GM06990 (cell line): ENCODE measurements at regions not wholly inside any gene's neighbourhood (a gene's known extent, or its start where the extent isn't known, plus 50 kb on each side); places are given as distances from the start of the nearest gene placed in this dataset.

Experiments
- DNase-seq: peaks from one replicate; pipeline ENCODE4 v3.0.0-alpha.2; 2011; ENCODE audit not compliant: insufficient read length; ENCODE audit errors: extremely low read depth
- H3K27me3 ChIP-seq: replicated peaks from 2 replicates; pipeline ENCODE4 v1.6.0; 2011; ENCODE audit warnings: low read length; ENCODE audit not compliant: control insufficient read depth, insufficient read depth
- H3K36me3 ChIP-seq: 2 replicates; pipeline ENCODE4 v1.5.1; 2011; ENCODE audit warnings: low read length; ENCODE audit not compliant: control insufficient read depth, insufficient read depth
- H3K4me3 ChIP-seq: replicated peaks from 2 replicates; pipeline ENCODE4 v1.5.1; 2011; ENCODE audit warnings: low read depth, mild to moderate bottlenecking, control low read depth, low read length
- CTCF ChIP-seq: IDR thresholded peaks from 2 replicates; pipeline ENCODE4 v1.5.1; 2011; ENCODE audit warnings: low read length, control low read depth, mild to moderate bottlenecking, inconsistent platforms; ENCODE audit not compliant: insufficient read depth, poor library complexity, severe bottlenecking

- no peak overlapping the region for H3K4me3 ChIP-seq
- H3K27me3 ChIP-seq, result no peaks in the 10 kb centered on the region; the same call in 1 of the 2 replicates
- no peak for DNase-seq
- no peak for TF ChIP-seq CTCF
- H3K36me3 ChIP-seq, result no peaks in the 10 kb centered on the region
These were observed 377.0 kb downstream of the GATA3 start for GRCh38 chr10:8431511-8431910.

GRCh38 chr10:8435186-8436055, 380.9 kb downstream of the GATA3 start:
- no peaks in the 10 kb centered on the region for H3K36me3 ChIP-seq
- TF ChIP-seq CTCF, result no peak
- no peak for DNase-seq
- H3K4me3 ChIP-seq, result no peak overlapping the region
- H3K27me3 ChIP-seq, result no peaks in the 10 kb centered on the region; the same call in 1 of the 2 replicates

- TF ChIP-seq CTCF, result no peak
- H3K4me3 ChIP-seq, result no peak overlapping the region
- no peak for DNase-seq
- H3K27me3 ChIP-seq, result no peaks in the 10 kb centered on the region
- no peaks in the 10 kb centered on the region for H3K36me3 ChIP-seq
These were observed 383.4 kb downstream of the GATA3 start for GRCh38 chr10:8437896-8438295.

GRCh38 chr10:8438603-8439002, 384.1 kb downstream of the GATA3 start:
- DNase-seq, result peak; percentile 21
- Histone ChIP-seq H3K27me3 (no peaks in the 10 kb centered on the region), H3K36me3 (no peaks in the 10 kb centered on the region), H3K4me3 (no peak overlapping the region)
- TF ChIP-seq CTCF, result no peak

- peak; percentile 20 for DNase-seq
- no peak for TF ChIP-seq CTCF
- Histone ChIP-seq H3K36me3 (no peaks in the 10 kb centered on the region), H3K27me3 (no peaks in the 10 kb centered on the region), H3K4me3 (no peak overlapping the region)
These were observed 384.6 kb downstream of the GATA3 start for GRCh38 chr10:8439040-8439439.
